ENCODE measurements at regions not wholly inside any gene's neighbourhood (a gene's known extent, or its start where the extent isn't known, plus 50 kb on each side); places are given as distances from the start of the nearest gene placed in this dataset.

- no peak for TF ChIP-seq POLR2A (IDR thresholded peaks at IDR 0.05)
- TF ChIP-seq CTCF (IDR thresholded peaks at IDR 0.05) = no peak
Measured at GRCh38 chr11:98835335-98835734, 185.4 kb upstream of the CNTN5 start.

All from Peyer's patch (tissue), 4 donors.